Pancreas (tissue), 10 donors: ENCODE measurements at regions not wholly inside any gene's neighbourhood (a gene's known extent, or its start where the extent isn't known, plus 50 kb on each side); places are given as distances from the start of the nearest gene placed in this dataset.

ENCODE experiments used
- ATAC-seq, 4 donors: fragments of 200-7000 bp; cut with Tn5 transposase; one replicate each; pipeline versions ENCODE4 v1.8.0 to v1.9.1; 2020; ENCODE audit warnings: mild to moderate bottlenecking in 4 of 4, moderate library complexity in 4 of 4
- DNase-seq, 6 donors: peaks; one replicate each; pipeline ENCODE4 v3.0.0-alpha.2; 2020
- FAIRE-seq: peaks from 2 replicates; lab custom pipeline; 2012; peaks lifted over from hg19 to GRCh38; lab: Jason Lieb, UNC
- H3K27ac ChIP-seq, 4 donors: fragments of 200-600 bp; sonication (generic); 1 replicate in 3 of 4; 2 replicates in 1 of 4; pipeline versions ENCODE4 v1.5.0 to v1.8.0; 2020
- H3K27me3 ChIP-seq, 4 donors: fragments of 200-600 bp; one replicate each; pipeline ENCODE4 v1.8.0; 2021
- H3K36me3 ChIP-seq, 3 donors: fragments of 200-600 bp; sonication (generic) in 1 of 3; one replicate each; pipeline versions ENCODE4 v1.5.0 to v1.8.0; 2020 to 2021
- H3K4me1 ChIP-seq, 3 donors: fragments of 200-600 bp; one replicate each; pipeline ENCODE4 v1.8.0; 2021
- H3K4me3 ChIP-seq, 4 donors: fragments of 200-600 bp; sonication (generic) in 2 of 4; one replicate each; pipeline versions ENCODE4 v1.5.0 to v1.8.0; 2020 to 2021
- H3K9me3 ChIP-seq, 4 donors: fragments of 200-600 bp; one replicate each; pipeline ENCODE4 v1.8.0; 2021
- WGBS, 2 donors: extraction: QIAGEN DNeasy Blood & Tissue Kit; methylation state at CpG; one replicate each; pipeline ENCODE4 v1.1.7; 2013; 5-methylcytosine and 5-hydroxymethylcytosine counted together
- intact Hi-C, 3 donors: fragments of 100-400 bp; cut with DNase I; formaldehyde crosslinking; loops; one replicate each; pipeline versions ENCODE4 v1.11.1 to v1.14.2; 2022
- TF ChIP-seq, protein P1 (sequence below), 4 donors: fragments of 200-600 bp; sonication (generic) in 3 of 4; IDR thresholded peaks; one replicate each; pipeline versions ENCODE4 v1.5.0 to v1.8.0; 2021; ENCODE audit warnings: antibody characterized with exemption in 4 of 4
- donor health status: healthy with polysubstance abuse.
- donor health status: DM: no; HTN: no; CAD: no; lungs with moderate emphysema.
- donor health status: DM: no; HTN: no; CAD: no.
- donor health status: control.
- donor health status: control.
- donor health status: Bipolar disorder and iron deficiency.
- donor health status: DM: yes; HTN: yes; CAD: no.
- donor health status: DM: no; HTN: no; CAD: no.
- donor health status: DM: no; HTN: no; CAD: no.
- donor health status: DM: yes; HTN: yes; CAD: no.

DNA sequence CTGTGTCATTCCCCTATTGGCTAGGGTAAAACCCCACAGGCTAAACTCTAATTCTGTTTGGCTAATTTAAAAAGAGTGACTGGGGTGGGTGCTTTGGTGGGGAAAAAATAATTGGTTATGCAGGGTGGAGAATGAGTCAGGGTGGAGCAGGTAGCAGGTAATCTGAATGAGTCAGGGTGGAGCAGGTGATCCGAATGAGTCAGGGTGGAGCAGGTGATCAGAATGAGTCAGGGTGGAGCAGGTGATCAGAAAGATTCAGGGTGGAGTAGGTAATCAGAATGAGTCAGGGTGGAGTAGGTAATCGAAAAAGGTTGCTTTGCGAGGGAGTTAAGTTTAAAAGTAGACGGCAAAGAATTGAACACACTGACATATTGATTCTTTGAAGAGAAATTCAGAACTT is 1218.8 kb upstream of the ATXN8OS start:
- Histone ChIP-seq H3K9me3 (no peaks in the 10 kb centered on the region), H3K4me1 (no peaks in the 10 kb centered on the region), H3K4me3 (no peak overlapping the region), H3K36me3 (no peaks in the 10 kb centered on the region), H3K27me3 (no peaks in the 10 kb centered on the region), H3K27ac (no peak overlapping the region)
- no peak for FAIRE-seq
- TF ChIP-seq, protein P1, sequence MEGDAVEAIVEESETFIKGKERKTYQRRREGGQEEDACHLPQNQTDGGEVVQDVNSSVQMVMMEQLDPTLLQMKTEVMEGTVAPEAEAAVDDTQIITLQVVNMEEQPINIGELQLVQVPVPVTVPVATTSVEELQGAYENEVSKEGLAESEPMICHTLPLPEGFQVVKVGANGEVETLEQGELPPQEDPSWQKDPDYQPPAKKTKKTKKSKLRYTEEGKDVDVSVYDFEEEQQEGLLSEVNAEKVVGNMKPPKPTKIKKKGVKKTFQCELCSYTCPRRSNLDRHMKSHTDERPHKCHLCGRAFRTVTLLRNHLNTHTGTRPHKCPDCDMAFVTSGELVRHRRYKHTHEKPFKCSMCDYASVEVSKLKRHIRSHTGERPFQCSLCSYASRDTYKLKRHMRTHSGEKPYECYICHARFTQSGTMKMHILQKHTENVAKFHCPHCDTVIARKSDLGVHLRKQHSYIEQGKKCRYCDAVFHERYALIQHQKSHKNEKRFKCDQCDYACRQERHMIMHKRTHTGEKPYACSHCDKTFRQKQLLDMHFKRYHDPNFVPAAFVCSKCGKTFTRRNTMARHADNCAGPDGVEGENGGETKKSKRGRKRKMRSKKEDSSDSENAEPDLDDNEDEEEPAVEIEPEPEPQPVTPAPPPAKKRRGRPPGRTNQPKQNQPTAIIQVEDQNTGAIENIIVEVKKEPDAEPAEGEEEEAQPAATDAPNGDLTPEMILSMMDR (IDR thresholded peaks at IDR 0.05) = no peak
- no peak for ATAC-seq
- WGBS, 2 donors = 73 to 89% methylated on average over 4 of the region's 4 CpGs
- intact Hi-C loops = no loop called here
- DNase-seq = no peak

DNA sequence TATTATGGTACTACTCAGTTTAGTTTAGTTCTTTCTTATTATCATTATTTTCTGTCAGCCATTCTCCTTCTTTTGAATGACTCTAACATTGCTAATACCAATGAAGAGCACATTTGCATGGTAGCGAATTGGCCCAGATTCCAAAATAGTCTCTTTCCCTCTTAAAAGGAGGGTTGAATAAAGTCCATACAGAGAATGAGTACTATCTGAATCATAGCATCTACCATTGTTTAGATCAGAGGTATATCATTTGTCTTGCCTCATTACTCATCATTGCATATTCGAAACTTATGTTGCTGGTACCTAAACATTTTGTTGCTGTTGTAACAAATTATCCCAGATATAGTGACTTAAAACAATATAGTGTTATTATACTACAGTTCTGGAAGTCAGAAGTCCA is 1235.3 kb upstream of the ATXN8OS start:
- no peak for FAIRE-seq
- WGBS, 2 donors = 66 to 88% methylated on average over 2 of the region's 2 CpGs
- Histone ChIP-seq H3K4me3 (no peak overlapping the region), H3K9me3 (no peaks in the 10 kb centered on the region), H3K27ac (no peak overlapping the region), H3K27me3 (peaks cover 0 to 5% (median 0%) of the 10 kb centered on the region in 4 donors), H3K4me1 (no peaks in the 10 kb centered on the region), H3K36me3 (no peaks in the 10 kb centered on the region)
- intact Hi-C loops = no loop called here
- no peak for ATAC-seq
- no peak for DNase-seq
- TF ChIP-seq, protein P1 (IDR thresholded peaks at IDR 0.05) = no peak

DNA sequence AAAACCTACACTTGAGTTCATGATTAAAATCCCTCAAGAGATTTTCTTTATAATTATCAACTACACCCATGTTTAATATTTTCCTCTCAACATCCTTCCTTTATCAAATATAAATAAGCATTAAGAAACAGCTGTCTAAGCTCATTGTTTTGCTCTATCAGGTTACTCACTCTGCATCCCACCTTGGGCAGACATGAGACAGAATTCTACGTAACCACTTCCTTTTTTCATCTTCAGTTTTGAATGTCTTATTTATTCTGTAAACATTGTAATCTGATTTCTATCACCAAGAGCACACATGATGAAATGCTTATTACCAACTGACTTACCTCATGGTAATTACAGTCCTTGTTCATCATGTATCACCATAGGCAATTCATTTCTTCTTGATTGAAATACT is 1256.6 kb upstream of the ATXN8OS start:
- TF ChIP-seq, protein P1 (IDR thresholded peaks at IDR 0.05) = no peak
- no peaks in the 10 kb centered on the region for H3K27me3 ChIP-seq
- DNase-seq = no peak
- no peaks in the 10 kb centered on the region for H3K36me3 ChIP-seq
- H3K4me1 ChIP-seq = no peaks in the 10 kb centered on the region
- WGBS, 2 donors = 25 to 31% methylated on average over 1 of the region's 1 CpG
- no peaks in the 10 kb centered on the region for H3K9me3 ChIP-seq
- intact Hi-C loops = no loop called here
- no peak for ATAC-seq
- H3K27ac ChIP-seq = no peak overlapping the region
- H3K4me3 ChIP-seq = no peak overlapping the region
- no peak for FAIRE-seq

DNA sequence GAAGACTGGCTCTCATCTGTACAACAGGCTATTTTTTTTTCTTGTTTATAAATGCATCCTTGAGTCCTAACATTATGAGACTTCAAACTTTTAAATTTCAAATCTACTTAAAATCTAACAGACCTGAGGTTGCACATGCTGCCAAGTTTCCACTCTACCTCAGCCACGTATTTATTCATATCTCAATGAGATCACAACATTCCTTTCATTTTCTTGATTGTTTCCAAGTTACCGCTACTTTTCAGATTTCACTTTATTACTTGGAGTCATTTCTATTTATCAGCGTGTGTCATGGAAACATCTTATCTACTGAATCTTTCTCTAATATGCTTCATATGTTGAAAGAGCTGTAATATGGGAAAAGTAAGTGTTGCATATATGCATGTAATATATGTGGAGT is 1257.5 kb upstream of the ATXN8OS start:
- Histone ChIP-seq H3K36me3 (no peaks in the 10 kb centered on the region), H3K27me3 (no peaks in the 10 kb centered on the region), H3K27ac (no peak overlapping the region), H3K9me3 (no peaks in the 10 kb centered on the region), H3K4me1 (no peaks in the 10 kb centered on the region), H3K4me3 (no peak overlapping the region)
- TF ChIP-seq, protein P1 (IDR thresholded peaks at IDR 0.05) = no peak
- intact Hi-C loops = no loop called here
- FAIRE-seq = no peak
- ATAC-seq = no peak
- DNase-seq = no peak
- 42 to 45% methylated on average over 3 of the region's 3 CpGs for WGBS, 2 donors

DNA sequence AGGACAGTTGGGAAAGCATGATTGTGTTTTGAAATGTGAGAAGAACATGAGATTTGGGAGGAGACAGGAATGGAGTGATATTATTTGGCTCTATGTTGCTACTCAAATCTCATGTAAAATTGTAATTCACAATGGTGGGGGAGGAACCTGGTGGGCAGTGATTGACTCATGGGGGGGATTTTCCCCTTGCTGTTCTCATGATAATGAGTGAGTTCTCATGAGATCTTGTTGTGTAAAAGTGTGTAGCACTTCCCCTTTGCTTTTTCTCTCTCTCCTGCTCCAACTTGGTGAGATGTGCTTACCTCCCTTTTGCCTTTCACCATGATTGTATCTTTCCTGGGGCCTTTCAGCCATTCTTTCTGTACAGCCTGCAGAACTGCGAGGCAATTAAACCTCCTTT is 1261.0 kb upstream of the ATXN8OS start:
- H3K27ac ChIP-seq = no peak overlapping the region
- FAIRE-seq (no peak), DNase-seq (no peak), ATAC-seq (no peak)
- TF ChIP-seq, protein P1 (IDR thresholded peaks at IDR 0.05) = no peak
- H3K4me3 ChIP-seq = no peak overlapping the region
- H3K4me1 ChIP-seq = no peaks in the 10 kb centered on the region
- no peaks in the 10 kb centered on the region for H3K27me3 ChIP-seq
- no peaks in the 10 kb centered on the region for H3K9me3 ChIP-seq
- H3K36me3 ChIP-seq = no peaks in the 10 kb centered on the region
- WGBS, 2 donors = 36 to 64% methylated on average over 1 of the region's 1 CpG
- intact Hi-C loops = no loop called here
